GM12878 (cell line): ENCODE measurements at regions not wholly inside any gene's neighbourhood (a gene's known extent, or its start where the extent isn't known, plus 50 kb on each side); places are given as distances from the start of the nearest gene placed in this dataset.

ENCODE experiments used
- CHD4 ChIP-seq: fragments of 200-600 bp; sonication (generic); IDR thresholded peaks from 2 replicates; pipeline ENCODE4 v1.6.1; 2016; ENCODE audit warnings: mild to moderate bottlenecking
- EGR1 ChIP-seq, 2 experiments: IDR thresholded peaks; 1 replicate in 1 of 2; 2 replicates in 1 of 2; pipeline ENCODE4 v1.6.1; 2011 to 2012; ENCODE audit warnings: low read depth in 2 of 2, low read length in 2 of 2, borderline replicate concordance in 1 of 2, mild to moderate bottlenecking in 1 of 2, moderate library complexity in 1 of 2
- NRF1 ChIP-seq: conservative IDR thresholded peaks from 2 replicates; pipeline ENCODE4 v1.6.1; 2011; ENCODE audit warnings: mild to moderate bottlenecking, low read depth, low read length, improper control_type of control experiment
- SMC3 ChIP-seq: IDR thresholded peaks from 2 replicates; pipeline ENCODE4 v1.6.1; 2011; ENCODE audit warnings: low read length, improper control_type of control experiment, borderline replicate concordance
- TF ChIP-seq, protein P1 (sequence below): fragments of 450-650 bp; IDR thresholded peaks from 2 replicates; pipeline ENCODE4 v1.6.1; 2018; ENCODE audit warnings: mild to moderate bottlenecking, low read depth, moderate library complexity; ENCODE audit not compliant: partially characterized antibody
- TF ChIP-seq, protein P2 (sequence below): IDR thresholded peaks from 2 replicates; pipeline ENCODE4 v1.6.1; 2012; ENCODE audit warnings: low read length, inconsistent platforms
- TF ChIP-seq, protein P3 (sequence below): fragments of 450-650 bp; IDR thresholded peaks from 2 replicates; pipeline ENCODE4 v1.6.1; 2017; ENCODE audit warnings: low read depth, mild to moderate bottlenecking, moderate library complexity
- TF ChIP-seq, protein P4 (sequence below): IDR thresholded peaks from 2 replicates; pipeline ENCODE4 v1.6.1; 2011; ENCODE audit warnings: mild to moderate bottlenecking, low read depth, low read length, moderate library complexity; ENCODE audit not compliant: insufficient replicate concordance
- TF ChIP-seq, protein P5 (sequence below), 3 experiments: IDR thresholded peaks in 2 of 3; conservative IDR thresholded peaks in 1 of 3; 2 replicates each; pipeline ENCODE4 v1.5.1; 2011; ENCODE audit warnings: low read depth in 3 of 3, low read length in 3 of 3, mild to moderate bottlenecking in 3 of 3, control low read depth in 2 of 3, moderate library complexity in 2 of 3, inconsistent platforms in 1 of 3, mixed read lengths in 1 of 3; ENCODE audit not compliant: control insufficient read depth in 2 of 3, insufficient read depth in 1 of 3; ENCODE audit errors: extremely low read depth in 1 of 3

DNA sequence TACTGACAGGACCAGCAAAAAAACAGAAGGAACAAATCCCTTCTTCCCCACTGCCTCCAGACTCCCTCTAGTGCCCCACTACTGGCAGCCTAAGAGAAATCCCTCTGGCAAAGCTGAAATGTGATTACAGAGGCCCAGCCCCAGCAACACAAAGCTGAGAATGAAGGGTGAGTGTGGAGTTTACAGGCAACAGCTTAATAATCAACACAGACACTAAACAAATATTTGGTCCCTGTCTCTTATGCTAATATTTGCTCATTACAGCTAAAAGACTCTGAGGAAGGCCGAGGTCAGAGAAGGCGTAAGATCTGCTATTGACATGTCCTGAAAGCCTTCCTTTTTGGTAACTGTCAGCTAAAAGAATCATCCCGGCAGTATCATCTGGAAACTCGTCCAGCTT is 308.5 kb upstream of the RASGRP1 start (continued):
- TF ChIP-seq, protein P1, sequence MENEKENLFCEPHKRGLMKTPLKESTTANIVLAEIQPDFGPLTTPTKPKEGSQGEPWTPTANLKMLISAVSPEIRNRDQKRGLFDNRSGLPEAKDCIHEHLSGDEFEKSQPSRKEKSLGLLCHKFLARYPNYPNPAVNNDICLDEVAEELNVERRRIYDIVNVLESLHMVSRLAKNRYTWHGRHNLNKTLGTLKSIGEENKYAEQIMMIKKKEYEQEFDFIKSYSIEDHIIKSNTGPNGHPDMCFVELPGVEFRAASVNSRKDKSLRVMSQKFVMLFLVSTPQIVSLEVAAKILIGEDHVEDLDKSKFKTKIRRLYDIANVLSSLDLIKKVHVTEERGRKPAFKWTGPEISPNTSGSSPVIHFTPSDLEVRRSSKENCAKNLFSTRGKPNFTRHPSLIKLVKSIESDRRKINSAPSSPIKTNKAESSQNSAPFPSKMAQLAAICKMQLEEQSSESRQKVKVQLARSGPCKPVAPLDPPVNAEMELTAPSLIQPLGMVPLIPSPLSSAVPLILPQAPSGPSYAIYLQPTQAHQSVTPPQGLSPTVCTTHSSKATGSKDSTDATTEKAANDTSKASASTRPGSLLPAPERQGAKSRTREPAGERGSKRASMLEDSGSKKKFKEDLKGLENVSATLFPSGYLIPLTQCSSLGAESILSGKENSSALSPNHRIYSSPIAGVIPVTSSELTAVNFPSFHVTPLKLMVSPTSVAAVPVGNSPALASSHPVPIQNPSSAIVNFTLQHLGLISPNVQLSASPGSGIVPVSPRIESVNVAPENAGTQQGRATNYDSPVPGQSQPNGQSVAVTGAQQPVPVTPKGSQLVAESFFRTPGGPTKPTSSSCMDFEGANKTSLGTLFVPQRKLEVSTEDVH = no peak
- TF ChIP-seq, protein P2, sequence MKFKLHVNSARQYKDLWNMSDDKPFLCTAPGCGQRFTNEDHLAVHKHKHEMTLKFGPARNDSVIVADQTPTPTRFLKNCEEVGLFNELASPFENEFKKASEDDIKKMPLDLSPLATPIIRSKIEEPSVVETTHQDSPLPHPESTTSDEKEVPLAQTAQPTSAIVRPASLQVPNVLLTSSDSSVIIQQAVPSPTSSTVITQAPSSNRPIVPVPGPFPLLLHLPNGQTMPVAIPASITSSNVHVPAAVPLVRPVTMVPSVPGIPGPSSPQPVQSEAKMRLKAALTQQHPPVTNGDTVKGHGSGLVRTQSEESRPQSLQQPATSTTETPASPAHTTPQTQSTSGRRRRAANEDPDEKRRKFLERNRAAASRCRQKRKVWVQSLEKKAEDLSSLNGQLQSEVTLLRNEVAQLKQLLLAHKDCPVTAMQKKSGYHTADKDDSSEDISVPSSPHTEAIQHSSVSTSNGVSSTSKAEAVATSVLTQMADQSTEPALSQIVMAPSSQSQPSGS = no peak
- TF ChIP-seq, protein P3, sequence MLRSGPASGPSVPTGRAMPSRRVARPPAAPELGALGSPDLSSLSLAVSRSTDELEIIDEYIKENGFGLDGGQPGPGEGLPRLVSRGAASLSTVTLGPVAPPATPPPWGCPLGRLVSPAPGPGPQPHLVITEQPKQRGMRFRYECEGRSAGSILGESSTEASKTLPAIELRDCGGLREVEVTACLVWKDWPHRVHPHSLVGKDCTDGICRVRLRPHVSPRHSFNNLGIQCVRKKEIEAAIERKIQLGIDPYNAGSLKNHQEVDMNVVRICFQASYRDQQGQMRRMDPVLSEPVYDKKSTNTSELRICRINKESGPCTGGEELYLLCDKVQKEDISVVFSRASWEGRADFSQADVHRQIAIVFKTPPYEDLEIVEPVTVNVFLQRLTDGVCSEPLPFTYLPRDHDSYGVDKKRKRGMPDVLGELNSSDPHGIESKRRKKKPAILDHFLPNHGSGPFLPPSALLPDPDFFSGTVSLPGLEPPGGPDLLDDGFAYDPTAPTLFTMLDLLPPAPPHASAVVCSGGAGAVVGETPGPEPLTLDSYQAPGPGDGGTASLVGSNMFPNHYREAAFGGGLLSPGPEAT = no peak
- TF ChIP-seq, protein P4, sequence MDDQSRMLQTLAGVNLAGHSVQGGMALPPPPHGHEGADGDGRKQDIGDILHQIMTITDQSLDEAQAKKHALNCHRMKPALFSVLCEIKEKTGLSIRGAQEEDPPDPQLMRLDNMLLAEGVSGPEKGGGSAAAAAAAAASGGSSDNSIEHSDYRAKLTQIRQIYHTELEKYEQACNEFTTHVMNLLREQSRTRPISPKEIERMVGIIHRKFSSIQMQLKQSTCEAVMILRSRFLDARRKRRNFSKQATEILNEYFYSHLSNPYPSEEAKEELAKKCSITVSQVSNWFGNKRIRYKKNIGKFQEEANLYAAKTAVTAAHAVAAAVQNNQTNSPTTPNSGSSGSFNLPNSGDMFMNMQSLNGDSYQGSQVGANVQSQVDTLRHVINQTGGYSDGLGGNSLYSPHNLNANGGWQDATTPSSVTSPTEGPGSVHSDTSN = no peak
- no peak for TF ChIP-seq EGR1 (IDR thresholded peaks at IDR 0.05; ENCODE audit: borderline replicate concordance in 1 of 2, low read depth in 2 of 2, low read length in 2 of 2)
- TF ChIP-seq, protein P5, sequence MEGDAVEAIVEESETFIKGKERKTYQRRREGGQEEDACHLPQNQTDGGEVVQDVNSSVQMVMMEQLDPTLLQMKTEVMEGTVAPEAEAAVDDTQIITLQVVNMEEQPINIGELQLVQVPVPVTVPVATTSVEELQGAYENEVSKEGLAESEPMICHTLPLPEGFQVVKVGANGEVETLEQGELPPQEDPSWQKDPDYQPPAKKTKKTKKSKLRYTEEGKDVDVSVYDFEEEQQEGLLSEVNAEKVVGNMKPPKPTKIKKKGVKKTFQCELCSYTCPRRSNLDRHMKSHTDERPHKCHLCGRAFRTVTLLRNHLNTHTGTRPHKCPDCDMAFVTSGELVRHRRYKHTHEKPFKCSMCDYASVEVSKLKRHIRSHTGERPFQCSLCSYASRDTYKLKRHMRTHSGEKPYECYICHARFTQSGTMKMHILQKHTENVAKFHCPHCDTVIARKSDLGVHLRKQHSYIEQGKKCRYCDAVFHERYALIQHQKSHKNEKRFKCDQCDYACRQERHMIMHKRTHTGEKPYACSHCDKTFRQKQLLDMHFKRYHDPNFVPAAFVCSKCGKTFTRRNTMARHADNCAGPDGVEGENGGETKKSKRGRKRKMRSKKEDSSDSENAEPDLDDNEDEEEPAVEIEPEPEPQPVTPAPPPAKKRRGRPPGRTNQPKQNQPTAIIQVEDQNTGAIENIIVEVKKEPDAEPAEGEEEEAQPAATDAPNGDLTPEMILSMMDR (IDR thresholded peaks at IDR 0.05 in 2 of 3, conservative IDR thresholded peaks at IDR 0.05 in 1 of 3; ENCODE audit: control insufficient read depth in 2 of 3, extremely low read depth in 1 of 3, insufficient read depth in 1 of 3, low read depth in 3 of 3, low read length in 3 of 3) = no peak
- TF ChIP-seq SMC3 = no peak
- no peak for TF ChIP-seq CHD4
- TF ChIP-seq NRF1 = no peak
